Neural cell (in vitro differentiated cells): ENCODE measurements at regions not wholly inside any gene's neighbourhood (a gene's known extent, or its start where the extent isn't known, plus 50 kb on each side); places are given as distances from the start of the nearest gene placed in this dataset.

Source experiments
- EP300 ChIP-seq: fragments of 450-650 bp; conservative IDR thresholded peaks from 2 replicates; pipeline ENCODE4 v1.6.1; 2014; ENCODE audit warnings: antibody characterized with exemption, mild to moderate bottlenecking, moderate library complexity; ENCODE audit not compliant: poor library complexity, severe bottlenecking
- EZH2 ChIP-seq: fragments of 200-600, 300-800 bp; shearing (Covaris generic), sonication (generic); IDR thresholded peaks from 2 replicates; pipeline ENCODE4 v1.6.1; 2014; ENCODE audit warnings: antibody characterized with exemption, low read length, borderline replicate concordance, mild to moderate bottlenecking; ENCODE audit not compliant: insufficient read depth, poor library complexity, severe bottlenecking
- POLR2AphosphoS5 ChIP-seq: IDR thresholded peaks from 2 replicates; pipeline ENCODE4 v1.6.1; 2012
- SMC3 ChIP-seq: fragments of 450-650 bp; conservative IDR thresholded peaks from 2 replicates; pipeline ENCODE4 v1.6.1; 2014; ENCODE audit warnings: antibody characterized with exemption, mild to moderate bottlenecking, moderate library complexity; ENCODE audit not compliant: poor library complexity
- TF ChIP-seq, protein P1 (sequence below): fragments of 450-650 bp; IDR thresholded peaks from 2 replicates; pipeline ENCODE4 v1.5.1; 2014; ENCODE audit warnings: antibody characterized with exemption, mild to moderate bottlenecking, moderate library complexity; ENCODE audit not compliant: poor library complexity, severe bottlenecking
- TF ChIP-seq, protein P2 (sequence below): IDR thresholded peaks from 2 replicates; pipeline ENCODE4 v1.6.1; 2012; ENCODE audit warnings: borderline replicate concordance

DNA sequence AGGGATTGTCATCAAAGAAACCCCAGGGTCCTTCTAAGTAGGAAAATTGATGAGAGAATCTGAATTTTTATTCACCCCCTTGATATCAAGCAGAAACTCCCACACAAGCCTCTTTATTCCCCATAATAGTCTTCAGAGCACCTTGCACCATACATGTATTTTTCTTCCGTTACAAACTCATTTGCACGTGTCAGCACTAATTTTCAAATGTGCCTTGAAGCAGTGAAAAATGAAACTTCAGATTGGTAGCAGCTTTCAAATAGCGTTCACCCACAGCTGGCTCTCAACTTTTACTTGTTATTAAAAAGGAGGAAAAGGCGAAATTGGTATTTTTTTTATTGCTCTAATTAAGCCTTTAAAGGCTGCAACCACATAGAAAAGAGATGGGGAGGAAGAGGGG is 343.0 kb upstream of the TENM4 start:
- TF ChIP-seq POLR2AphosphoS5 (no peak), SMC3 (no peak), EZH2 (no peak), EP300 (no peak)
- TF ChIP-seq, protein P1, sequence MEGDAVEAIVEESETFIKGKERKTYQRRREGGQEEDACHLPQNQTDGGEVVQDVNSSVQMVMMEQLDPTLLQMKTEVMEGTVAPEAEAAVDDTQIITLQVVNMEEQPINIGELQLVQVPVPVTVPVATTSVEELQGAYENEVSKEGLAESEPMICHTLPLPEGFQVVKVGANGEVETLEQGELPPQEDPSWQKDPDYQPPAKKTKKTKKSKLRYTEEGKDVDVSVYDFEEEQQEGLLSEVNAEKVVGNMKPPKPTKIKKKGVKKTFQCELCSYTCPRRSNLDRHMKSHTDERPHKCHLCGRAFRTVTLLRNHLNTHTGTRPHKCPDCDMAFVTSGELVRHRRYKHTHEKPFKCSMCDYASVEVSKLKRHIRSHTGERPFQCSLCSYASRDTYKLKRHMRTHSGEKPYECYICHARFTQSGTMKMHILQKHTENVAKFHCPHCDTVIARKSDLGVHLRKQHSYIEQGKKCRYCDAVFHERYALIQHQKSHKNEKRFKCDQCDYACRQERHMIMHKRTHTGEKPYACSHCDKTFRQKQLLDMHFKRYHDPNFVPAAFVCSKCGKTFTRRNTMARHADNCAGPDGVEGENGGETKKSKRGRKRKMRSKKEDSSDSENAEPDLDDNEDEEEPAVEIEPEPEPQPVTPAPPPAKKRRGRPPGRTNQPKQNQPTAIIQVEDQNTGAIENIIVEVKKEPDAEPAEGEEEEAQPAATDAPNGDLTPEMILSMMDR = no peak
- TF ChIP-seq, protein P2, sequence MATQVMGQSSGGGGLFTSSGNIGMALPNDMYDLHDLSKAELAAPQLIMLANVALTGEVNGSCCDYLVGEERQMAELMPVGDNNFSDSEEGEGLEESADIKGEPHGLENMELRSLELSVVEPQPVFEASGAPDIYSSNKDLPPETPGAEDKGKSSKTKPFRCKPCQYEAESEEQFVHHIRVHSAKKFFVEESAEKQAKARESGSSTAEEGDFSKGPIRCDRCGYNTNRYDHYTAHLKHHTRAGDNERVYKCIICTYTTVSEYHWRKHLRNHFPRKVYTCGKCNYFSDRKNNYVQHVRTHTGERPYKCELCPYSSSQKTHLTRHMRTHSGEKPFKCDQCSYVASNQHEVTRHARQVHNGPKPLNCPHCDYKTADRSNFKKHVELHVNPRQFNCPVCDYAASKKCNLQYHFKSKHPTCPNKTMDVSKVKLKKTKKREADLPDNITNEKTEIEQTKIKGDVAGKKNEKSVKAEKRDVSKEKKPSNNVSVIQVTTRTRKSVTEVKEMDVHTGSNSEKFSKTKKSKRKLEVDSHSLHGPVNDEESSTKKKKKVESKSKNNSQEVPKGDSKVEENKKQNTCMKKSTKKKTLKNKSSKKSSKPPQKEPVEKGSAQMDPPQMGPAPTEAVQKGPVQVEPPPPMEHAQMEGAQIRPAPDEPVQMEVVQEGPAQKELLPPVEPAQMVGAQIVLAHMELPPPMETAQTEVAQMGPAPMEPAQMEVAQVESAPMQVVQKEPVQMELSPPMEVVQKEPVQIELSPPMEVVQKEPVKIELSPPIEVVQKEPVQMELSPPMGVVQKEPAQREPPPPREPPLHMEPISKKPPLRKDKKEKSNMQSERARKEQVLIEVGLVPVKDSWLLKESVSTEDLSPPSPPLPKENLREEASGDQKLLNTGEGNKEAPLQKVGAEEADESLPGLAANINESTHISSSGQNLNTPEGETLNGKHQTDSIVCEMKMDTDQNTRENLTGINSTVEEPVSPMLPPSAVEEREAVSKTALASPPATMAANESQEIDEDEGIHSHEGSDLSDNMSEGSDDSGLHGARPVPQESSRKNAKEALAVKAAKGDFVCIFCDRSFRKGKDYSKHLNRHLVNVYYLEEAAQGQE = no peak
